ENCODE measurements at regions not wholly inside any gene's neighbourhood (a gene's known extent, or its start where the extent isn't known, plus 50 kb on each side); places are given as distances from the start of the nearest gene placed in this dataset.
A peak's percentile ranks its signal among the peaks of the same experiment; 100 is the strongest.

DNA sequence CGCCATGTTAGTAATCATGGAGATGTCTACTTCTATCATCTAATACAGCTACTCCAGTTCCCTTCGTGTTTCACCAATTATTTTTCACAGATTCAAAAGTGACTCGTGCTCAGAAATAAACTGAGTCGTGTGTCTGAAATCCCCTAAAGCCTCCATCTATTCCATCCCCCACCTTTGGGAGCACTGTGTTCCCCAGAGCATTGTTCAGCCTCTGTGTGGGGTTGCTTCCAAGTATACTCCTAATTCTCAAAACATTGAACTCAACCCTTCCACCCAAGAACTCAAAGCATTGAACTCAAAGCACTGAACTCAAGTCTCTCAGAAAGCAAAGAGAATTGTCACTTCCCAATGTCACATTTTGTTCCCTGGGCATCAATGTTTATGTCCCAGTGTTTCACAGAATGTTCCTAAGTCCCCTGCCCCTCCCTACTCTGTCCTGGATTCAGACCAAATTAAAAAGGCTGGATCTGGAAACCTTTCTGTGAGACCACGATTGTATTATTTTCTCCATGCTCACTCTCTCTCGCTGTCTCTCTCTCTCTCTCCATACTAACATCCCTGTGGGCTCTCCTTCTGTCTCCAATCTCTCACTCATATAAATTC is 138.5 kb upstream of the QRFPR start:
- no peak for DNase-seq

DNA sequence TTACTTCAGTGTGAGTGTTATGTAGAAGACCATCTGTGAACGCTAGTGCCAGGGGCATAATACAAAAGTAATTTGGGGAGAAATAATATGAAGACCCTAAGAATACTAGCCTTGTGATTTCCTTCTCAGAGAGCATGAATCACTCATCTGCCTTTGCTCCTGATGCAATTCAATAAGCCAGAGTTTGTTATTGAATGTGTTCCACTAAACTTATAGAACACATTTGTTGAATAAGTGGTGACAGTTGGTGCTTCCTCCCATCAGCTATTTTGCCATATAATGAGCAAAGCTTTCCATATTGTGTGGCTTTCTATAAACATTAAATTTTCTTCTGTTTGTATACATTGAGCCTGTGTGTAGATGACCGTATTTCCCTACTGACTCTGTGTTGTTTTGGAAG is 136.4 kb upstream of the QRFPR start:
- DNase-seq, result no peak

DNA sequence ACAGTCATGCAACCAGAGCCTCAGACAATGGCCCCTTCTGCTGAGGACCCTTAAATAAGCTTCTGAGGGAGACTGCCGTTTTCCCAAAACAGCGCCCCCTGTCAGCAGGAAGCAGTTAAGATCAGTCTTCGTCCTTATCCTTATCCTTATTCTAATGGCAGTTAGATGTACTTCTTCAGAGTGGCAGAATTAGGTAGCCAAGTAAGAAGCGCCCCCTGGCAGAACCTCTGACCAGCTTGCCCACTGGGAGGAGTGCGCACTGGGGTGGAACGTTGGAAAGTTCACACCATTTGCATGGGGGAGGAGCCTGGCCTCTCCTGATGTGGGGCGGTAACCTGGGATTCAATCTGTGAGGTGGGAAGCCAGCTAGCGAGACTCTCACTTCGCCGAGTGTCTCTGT is 133.6 kb upstream of the QRFPR start:
- DNase-seq, result no peak

DNA sequence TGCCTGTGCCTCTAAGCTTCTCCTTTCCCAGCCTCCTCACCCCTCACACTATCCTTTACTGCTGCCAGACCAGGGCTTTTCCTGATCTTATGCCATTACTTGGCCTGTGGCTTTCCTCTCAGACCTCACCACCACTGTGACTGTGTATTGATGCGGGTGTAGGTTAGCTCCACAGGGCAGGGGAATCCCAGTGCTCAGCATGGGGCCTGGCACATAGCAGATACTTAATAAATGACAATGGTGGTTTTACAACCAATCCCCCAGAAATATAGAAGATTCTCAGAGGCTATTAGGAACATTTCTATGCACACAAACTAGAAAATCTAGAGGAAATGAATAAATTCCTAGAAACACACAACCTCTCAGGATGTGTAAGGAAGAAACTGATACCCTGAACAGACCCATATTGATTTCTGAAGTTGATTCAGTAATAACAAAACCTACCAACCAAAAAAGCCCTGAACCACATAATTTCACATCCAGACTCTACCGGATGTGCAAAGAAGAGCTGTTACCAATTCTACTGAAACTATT is 129.6 kb upstream of the QRFPR start:
- no peak for DNase-seq

DNA sequence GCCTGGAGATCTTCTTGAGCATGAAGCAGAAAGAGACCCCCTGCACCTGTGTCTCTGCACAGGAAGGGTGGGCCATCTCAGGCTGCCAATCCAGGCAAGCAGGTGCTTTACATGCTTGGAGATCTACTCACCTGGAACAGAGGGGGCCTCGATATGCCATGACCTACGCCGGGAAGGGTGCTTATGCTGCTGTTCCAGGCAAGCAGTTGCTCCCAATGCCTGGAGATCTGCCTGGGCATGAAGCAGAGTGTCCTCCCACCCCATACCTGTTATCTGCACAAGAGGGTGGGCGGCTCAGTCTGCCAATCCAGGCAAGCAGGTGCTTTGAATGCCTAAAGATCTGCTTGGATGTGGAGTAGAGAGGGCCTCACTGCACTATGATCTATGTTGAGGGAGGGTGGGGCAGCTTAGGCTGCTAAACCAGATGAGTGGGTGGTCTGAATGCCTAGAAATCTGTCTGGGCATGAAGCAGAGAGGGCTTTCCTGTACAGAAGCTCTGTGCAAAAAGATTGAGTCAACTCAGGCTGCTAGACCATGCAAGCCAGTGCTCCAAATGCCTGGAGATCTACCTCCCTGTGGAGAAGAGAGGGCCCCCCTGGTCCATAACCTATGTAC is 104.5 kb upstream of the QRFPR start:
- no peak for DNase-seq

DNA sequence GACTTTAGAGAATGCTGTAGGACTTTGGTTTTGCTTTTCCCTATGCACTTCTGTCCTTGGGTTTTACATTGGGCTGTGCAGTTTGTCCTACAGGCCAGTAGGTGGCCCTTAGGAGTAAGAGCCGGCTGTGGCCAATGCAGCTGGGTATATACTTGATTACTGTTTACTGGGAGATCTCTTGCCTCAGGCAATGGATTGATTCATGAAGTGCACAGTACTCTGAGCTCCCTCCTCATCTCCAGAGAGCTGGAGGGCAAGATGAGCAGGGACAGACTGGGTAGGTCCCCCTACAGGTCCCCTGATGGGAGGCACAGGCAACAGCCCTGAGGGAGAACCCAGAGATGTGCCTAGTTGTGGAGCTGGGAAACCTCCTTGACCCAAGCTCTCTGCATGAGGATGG is 103.8 kb upstream of the QRFPR start:
- no peak for DNase-seq

DNA sequence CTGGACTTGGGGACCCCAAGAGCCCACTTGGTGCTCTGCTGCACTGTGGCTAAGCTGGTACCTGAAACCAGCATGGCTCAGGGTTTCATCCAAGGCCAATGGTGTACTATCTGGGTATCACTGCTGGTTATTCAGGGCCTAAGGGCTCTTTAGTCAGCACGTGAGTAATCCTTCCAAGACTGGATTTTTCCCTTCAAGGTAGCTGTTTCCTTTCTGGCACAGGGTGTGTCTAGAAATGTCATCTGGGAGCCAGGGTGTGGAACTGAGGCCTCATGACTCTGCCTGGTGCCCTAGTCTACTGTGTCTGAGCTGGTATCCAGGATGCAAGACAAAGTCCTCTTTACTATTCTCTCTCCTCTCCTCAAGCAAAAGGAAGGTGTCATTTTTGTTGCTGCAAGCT is 99.0 kb upstream of the QRFPR start:
- no peak for DNase-seq

DNA sequence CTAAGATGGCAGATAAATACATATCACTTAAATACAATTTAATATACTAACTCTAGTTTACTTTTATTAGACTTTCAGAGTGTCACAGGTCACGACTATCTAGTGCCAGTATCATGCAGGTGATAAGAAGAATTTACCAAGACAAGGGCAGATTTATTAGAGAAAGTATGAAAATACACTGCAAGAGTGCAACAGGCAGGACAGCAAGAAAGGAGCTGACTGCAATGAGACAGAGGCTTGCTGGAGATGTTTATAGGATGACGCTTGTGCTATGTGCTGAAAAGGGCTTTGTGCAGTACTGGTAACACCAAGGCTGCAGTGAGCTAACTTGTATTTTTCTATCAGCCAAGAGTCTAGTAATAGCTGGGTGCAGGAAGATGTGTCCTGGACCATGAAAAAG is 96.7 kb upstream of the QRFPR start:
- no peak for DNase-seq

DNA sequence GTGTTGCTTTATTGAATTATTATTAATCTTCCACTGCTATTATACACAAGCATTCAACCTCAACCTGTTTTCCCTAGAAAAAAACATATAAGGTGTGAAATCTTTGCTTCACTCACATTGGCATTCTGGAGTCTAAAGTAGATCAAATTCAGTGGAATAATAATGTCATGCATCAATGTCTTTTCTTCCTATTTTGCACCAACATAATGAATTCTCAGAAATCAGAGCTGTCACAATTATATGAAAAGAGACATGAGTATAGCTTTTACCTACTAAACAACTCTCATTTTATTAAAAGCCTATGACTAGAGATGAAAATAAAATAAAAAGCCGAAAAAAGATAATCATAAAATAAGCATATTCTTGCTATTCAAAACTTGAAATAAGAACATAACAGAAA is 96.3 kb upstream of the QRFPR start:
- DNase-seq, result no peak

DNA sequence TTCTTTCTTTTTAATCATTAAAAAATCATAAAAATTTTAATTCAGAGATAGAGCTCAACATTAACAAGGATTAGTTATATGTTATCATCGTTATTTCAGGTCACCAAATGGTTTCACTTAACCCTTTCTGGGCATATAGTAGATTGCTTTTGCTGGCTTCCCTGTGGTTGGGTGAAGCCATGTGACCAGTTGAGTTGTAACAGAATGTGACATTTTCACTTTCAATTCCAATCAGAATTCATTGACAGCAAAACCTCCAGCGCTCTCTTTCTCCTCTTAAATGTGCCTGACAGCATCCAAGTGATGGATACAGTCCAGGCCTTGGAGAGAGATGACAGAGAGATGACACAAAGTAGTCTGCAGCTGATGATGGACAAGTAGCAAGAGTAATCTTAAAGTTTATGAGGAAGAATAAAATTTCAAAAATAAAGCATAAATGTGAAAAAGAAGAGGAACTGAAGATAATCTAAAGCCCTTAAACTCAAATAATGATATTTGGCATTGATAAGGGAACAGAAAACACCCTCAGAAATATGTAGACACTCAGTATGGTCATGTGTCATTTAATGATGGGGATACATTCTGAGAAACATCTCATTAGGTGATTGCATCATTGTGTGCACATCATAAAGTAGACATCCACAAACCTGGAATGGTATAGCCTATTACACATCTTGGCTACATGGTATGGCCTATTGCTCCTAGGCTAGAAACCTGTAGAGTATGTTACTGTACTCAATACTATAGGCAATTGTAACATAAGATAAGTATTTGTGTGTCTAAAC is 92.3 kb upstream of the QRFPR start:
- no peak for DNase-seq

DNA sequence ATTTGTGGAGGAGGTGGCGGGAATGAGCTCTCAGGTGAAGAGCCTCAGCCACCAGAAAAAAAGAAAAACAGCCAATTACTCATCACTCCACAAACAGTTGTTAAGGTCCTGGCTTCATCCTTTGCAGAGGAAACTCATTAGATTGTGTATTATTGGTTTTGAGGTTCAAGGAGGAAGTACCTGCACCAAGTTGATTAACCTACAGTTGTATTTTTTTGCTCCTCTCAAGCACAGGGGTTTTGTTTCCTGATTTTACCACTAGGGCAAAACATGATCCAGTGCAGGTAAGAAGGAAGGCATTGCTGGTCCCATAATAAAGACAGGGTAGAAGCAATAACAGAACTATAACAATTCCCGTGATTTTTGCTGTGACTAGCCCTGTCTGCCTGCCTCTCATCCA is 84.0 kb upstream of the QRFPR start:
- no peak for DNase-seq

DNA sequence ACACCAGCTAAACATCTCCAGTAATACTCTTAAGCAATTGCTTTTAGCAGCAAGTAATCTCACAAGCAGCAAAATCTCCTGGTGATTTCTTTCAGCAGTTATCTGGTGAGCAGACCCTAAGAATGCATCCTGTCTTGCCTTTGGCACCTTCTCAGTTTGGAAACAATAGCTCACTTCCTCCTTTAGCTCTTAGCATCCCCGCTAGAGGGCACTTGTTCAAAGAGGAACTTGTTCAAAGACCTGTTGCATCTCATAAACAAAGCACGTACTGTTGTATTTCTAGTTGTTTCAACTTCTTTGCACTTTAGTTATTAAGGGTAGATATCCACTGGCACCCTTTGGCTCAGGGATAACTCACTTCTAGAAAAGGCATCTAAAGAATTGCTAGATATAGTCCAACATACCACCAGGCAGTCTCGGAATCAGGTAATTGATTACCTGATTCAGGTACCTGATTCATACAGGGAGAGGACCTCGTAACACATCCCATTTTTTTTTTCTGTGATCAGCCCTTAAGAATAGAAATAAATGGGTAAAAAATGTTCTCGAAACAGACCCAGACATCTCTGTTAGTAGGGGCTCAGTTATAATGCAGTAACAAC is 81.9 kb upstream of the QRFPR start:
- peak; percentile 35 for DNase-seq

DNA sequence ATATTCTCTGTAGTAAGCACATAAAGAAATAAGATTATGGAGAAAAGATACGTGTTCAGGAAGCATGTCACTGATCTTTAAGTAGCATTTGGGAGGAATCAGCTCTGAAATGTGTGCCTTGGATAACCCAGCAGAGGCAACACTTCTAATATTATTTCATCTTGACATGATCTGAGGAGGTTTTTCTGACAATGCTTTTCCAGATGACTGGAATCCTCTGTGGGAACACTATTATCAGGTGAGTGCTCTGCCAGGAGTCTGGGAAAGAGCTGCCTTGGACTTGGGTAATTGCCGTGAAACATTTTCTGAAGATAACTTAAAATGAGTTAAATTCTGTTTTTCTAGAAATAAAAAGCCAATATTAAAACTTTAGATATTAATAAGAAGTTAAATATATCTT is 78.2 kb upstream of the QRFPR start:
- DNase-seq, result no peak

DNA sequence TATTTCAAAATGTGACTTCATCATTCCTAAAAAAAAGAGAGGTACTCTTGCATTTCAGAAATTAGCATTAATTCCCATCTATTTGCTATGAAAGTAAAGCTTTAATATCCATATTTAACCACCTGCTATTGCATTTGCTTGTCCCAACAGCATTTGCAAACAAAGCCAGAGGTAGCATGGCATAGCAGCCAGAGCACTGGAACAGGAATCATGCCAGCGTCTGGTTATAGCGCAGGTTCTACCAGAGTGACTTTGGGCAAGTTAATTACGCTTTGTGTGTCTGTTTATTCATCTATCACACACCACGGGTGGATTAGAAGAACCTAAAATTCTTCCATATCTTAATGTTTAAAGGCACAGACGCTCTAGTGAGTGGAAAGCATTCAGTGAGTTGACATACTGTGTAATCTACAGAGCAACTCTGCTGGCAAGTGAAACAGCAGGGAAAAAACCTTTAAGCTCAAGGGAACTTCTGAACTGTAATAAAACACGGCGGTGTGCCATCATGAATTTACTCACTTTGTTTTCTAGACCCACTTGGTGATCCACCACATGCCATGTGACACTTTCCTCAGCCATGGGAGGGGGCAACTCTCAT is 76.6 kb upstream of the QRFPR start:
- DNase-seq, result no peak

DNA sequence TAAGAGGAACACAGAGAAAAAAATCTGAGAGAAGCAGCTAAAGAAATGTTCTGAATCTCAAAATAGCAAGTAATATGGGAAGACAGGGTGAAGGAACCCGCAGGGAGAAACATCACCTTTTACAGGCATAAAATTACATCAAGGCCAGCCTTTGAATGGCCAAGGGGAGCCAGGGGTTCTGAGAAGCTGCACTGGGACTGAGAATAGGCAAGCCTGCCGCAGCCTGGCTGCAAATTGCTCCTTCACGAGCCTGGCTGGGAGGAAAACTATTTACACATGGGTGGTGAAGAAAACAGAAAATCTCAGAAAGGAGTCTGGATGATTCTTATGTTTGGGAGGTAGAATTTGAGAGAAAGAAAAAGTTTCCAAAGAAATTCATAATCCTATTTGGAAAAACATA is 74.5 kb upstream of the QRFPR start:
- DNase-seq, result no peak

DNA sequence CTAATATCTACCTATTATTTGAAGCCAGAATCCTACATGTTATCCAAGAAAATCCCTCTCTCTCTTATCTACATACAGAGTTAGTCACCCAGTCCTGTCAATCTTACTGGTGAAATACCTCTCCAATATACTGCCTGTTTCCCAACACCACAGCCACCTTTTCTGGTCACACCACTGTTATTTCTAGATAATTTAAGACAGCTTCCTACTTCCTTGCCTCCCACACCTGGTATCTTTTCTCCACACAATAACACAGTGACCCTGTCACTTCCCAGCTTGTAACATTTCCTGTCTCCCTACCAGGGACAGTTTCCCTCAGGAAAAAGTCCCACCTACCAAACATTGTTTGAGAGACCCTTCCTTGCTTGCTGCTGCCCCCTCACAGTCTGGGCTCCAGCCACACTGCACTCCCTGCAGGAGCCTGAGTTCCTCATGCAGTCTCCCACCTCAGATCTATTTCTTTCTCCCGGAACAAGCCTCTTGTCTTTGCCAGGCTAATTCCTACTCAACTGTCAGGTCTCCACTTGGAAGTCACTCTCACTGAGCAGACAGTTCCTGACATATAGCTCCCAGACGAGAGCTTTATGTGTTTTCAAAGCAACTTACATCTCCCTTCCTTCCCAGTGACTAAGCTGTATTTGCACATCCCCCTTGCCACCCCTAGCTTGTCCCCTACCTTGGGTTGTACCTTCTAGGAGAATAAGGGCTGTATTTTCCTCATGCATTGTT is 73.6 kb upstream of the QRFPR start:
- DNase-seq, result no peak

DNA sequence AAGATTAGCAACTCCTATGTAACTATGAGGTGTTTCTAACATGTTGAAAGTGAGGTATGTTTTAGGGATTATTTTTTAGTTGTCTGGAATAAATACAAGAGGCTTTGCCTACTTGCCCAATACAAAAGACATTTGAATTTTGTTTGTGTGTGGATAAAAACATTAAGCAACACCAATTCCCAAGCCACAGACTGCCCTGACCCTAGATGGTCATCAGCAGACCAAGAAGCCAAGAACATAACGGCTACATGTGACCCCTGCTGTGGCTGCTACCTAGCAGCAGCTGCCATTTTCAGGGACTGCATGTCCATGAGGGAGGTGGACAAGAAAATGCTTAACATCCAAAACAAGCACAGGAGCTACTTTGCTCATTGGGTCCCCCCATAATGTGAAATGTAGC is 70.5 kb upstream of the QRFPR start:
- DNase-seq, result no peak

DNA sequence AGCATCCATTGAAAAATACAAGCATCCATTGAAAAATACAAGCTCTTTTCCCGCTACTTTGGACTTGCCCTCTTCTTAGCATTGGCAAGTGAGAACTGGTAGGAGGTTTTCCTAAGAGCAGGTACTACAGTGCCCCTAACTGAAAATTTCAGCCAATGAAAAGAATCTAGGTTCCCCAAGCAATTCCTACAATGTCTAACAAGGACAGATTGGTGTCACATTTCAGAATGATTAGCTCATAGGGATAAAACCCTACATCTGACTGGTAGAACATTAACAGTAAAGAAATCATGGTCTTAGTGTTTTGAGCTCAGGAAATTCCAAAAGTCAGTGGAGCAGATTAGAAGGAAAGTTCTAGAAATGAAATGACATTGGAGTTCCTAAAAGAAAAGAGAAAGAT is 68.6 kb upstream of the QRFPR start:
- DNase-seq, result no peak

DNA sequence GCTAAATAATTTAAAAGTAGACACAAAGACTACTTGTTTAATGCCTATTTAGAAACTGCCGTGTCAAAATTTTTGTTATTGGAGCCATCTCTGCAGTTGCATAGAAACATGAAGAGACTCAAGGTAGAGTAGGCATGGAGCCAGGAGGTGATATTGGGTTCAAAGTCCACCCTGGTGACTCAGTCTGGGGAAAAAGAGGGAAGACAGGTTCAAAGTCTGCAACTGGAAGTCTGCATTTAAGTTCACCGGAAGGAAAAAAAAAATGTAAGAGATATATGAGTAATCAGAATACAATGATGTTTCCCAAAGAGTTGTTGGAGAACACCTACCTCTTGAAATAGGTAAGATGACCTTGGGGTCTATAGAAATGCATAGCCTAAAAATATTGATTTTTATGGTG is 67.4 kb upstream of the QRFPR start:
- no peak for DNase-seq

DNA sequence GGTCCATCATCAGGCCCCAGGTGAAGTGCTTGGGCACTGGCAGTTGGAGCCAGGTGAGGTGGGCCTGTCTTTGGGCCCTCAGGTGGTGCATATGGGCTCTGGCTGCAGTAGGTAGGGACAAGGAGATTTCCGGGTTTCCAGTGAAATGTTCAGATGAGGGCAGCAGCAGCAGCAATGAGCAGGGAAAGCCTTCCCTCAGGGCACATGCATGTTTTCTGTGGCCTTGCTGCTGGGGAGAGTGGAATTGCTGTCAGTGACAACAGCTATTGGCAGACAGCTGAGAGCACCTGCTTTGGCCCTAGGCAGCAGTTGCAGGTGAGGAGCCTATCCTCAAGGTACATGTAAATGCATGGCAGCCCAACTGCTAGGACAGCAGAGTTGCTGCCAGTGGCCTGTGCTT is 58.9 kb upstream of the QRFPR start:
- DNase-seq, result no peak
